ENCODE measurements at regions not wholly inside any gene's neighbourhood (a gene's known extent, or its start where the extent isn't known, plus 50 kb on each side); places are given as distances from the start of the nearest gene placed in this dataset.
"Not testable (repeated sequence)": the region's sequence is repeated elsewhere in the genome, so short reads cannot be mapped to it uniquely, and the experiment has no call there.

GRCh38 chr3:188993181-188993580 lies 178.6 kb upstream of the TPRG1 start:
- H3K36me3 ChIP-seq (replicated peaks): no peaks in the 10 kb centered on the region
- no peak overlapping the region for H3K4me3 ChIP-seq (ENCODE audit: low read depth, low read length)
- no peaks in the 10 kb centered on the region for H3K27me3 ChIP-seq (replicated peaks)
- in situ Hi-C loops (cut with HindIII; ENCODE audit: low pct_ligation_motif_present, low sequenced_read_pairs): no loop called here
- no peak for TF ChIP-seq CTCF (IDR thresholded peaks at IDR 0.05; ENCODE audit: low read depth, low read length, missing control alignments)
- no peak for DNase-seq
- no peak overlapping the region for H3K27ac ChIP-seq

GRCh38 chr3:189001559-189001958 lies 170.2 kb upstream of the TPRG1 start:
- no peak overlapping the region for H3K4me3 ChIP-seq (ENCODE audit: low read depth, low read length)
- no peaks in the 10 kb centered on the region for H3K36me3 ChIP-seq (replicated peaks)
- H3K27ac ChIP-seq: peak overlapping the region; percentile 11
- H3K27me3 ChIP-seq (replicated peaks): no peaks in the 10 kb centered on the region
- peak; percentile 83 for DNase-seq
- in situ Hi-C loops (cut with HindIII; ENCODE audit: low pct_ligation_motif_present, low sequenced_read_pairs): no loop called here
- TF ChIP-seq CTCF (IDR thresholded peaks at IDR 0.05; ENCODE audit: low read depth, low read length, missing control alignments): no peak

GRCh38 chr3:189003410-189003809 lies 168.4 kb upstream of the TPRG1 start:
- in situ Hi-C loops (cut with HindIII; ENCODE audit: low pct_ligation_motif_present, low sequenced_read_pairs): no loop called here
- no peak for DNase-seq
- Histone ChIP-seq H3K27ac (no peak overlapping the region), H3K4me3 (ENCODE audit: low read depth, low read length) (no peak overlapping the region), H3K27me3 (replicated peaks) (no peaks in the 10 kb centered on the region), H3K36me3 (replicated peaks) (no peaks in the 10 kb centered on the region)
- no peak for TF ChIP-seq CTCF (IDR thresholded peaks at IDR 0.05; ENCODE audit: low read depth, low read length, missing control alignments)

- DNase-seq: no peak
- Histone ChIP-seq H3K4me3 (ENCODE audit: low read depth, low read length) (no peak overlapping the region), H3K27me3 (replicated peaks) (no peaks in the 10 kb centered on the region), H3K27ac (no peak overlapping the region), H3K36me3 (replicated peaks) (no peaks in the 10 kb centered on the region)
- in situ Hi-C loops (cut with HindIII; ENCODE audit: low pct_ligation_motif_present, low sequenced_read_pairs): no loop called here
- no peak for TF ChIP-seq CTCF (IDR thresholded peaks at IDR 0.05; ENCODE audit: low read depth, low read length, missing control alignments)
These were observed 158.4 kb upstream of the TPRG1 start for GRCh38 chr3:189013224-189013888.

- in situ Hi-C loops (cut with HindIII; ENCODE audit: low pct_ligation_motif_present, low sequenced_read_pairs): no loop called here
- no peak for TF ChIP-seq CTCF (IDR thresholded peaks at IDR 0.05; ENCODE audit: low read depth, low read length, missing control alignments)
- Histone ChIP-seq H3K4me3 (ENCODE audit: low read depth, low read length) (no peak overlapping the region), H3K27ac (no peak overlapping the region), H3K36me3 (replicated peaks) (no peaks in the 10 kb centered on the region), H3K27me3 (replicated peaks) (no peaks in the 10 kb centered on the region)
- DNase-seq: no peak
These were observed 157.2 kb upstream of the TPRG1 start for GRCh38 chr3:189014526-189014925.

- H3K27me3 ChIP-seq (replicated peaks); in situ Hi-C loops (cut with HindIII; ENCODE audit: low pct_ligation_motif_present, low sequenced_read_pairs); DNase-seq; H3K4me3 ChIP-seq (ENCODE audit: low read depth, low read length); H3K27ac ChIP-seq; H3K36me3 ChIP-seq (replicated peaks): not testable (repeated sequence)
These were observed 148.9 kb upstream of the TPRG1 start for GRCh38 chr3:189022576-189023466.

Measured in brain microvascular endothelial cell (primary cell).